CD4-positive, alpha-beta memory T cell (primary cell): ENCODE measurements at regions not wholly inside any gene's neighbourhood (a gene's known extent, or its start where the extent isn't known, plus 50 kb on each side); places are given as distances from the start of the nearest gene placed in this dataset.

Source experiments
- CTCF ChIA-PET: fragments of 350-600 bp; sonication (Branson Sonifier 250); formaldehyde crosslinking; loops from one replicate; lab custom pipeline; 2021; ENCODE audit warnings: inconsistent platforms; ENCODE audit not compliant: partially characterized antibody; lab: Charles Lee
- POLR2A ChIA-PET: fragments of 350-600 bp; sonication (Branson Sonifier 250); formaldehyde crosslinking; loops from one replicate; lab custom pipeline; 2021; ENCODE audit not compliant: partially characterized antibody; lab: Charles Lee
- DNase-seq, 5 donors: peaks; one replicate each; pipeline versions ENCODE4 v3.0.0 to v3.0.0-alpha.2; 2020 to 2022; ENCODE audit warnings: mixed read lengths in 1 of 5
- H3K27ac ChIP-seq: one replicate; pipeline ENCODE4 v1.7.0; 2013; ENCODE audit warnings: low read depth, low read length
- H3K27me3 ChIP-seq: 2 replicates; pipeline ENCODE4 v1.7.0; 2013; ENCODE audit warnings: mild to moderate bottlenecking, low read length, moderate library complexity; ENCODE audit not compliant: insufficient read depth
- H3K36me3 ChIP-seq: 2 replicates; pipeline ENCODE4 v1.7.0; 2013; ENCODE audit warnings: mild to moderate bottlenecking, low read length, moderate library complexity; ENCODE audit not compliant: insufficient read depth
- H3K4me1 ChIP-seq: 2 replicates; pipeline ENCODE4 v1.7.0; 2013; ENCODE audit warnings: mild to moderate bottlenecking, low read length, moderate library complexity; ENCODE audit not compliant: insufficient read depth
- H3K4me3 ChIP-seq, 2 donors: one replicate each; pipeline ENCODE4 v1.7.0; 2013; ENCODE audit warnings: low read length in 2 of 2, mild to moderate bottlenecking in 1 of 2
- H3K9me3 ChIP-seq, 2 donors: one replicate each; pipeline ENCODE4 v1.7.0; 2013; ENCODE audit warnings: low read length in 2 of 2, control low read depth in 1 of 2; ENCODE audit not compliant: control insufficient read depth in 1 of 2
- H3K27ac Mint-ChIP-seq, 7 donors: one replicate each; pipeline ENCODE4 v1.8.0; 2020 to 2021; ENCODE audit warnings: mixed read lengths in 7 of 7, mild to moderate bottlenecking in 6 of 7, inconsistent platforms in 3 of 7, moderate library complexity in 3 of 7
- H3K27me3 Mint-ChIP-seq, 2 donors: one replicate each; pipeline ENCODE4 v1.8.0; 2020 to 2021; ENCODE audit warnings: mixed read lengths in 2 of 2
- H3K36me3 Mint-ChIP-seq, 2 donors: one replicate each; pipeline ENCODE4 v1.8.0; 2020 to 2021; ENCODE audit warnings: mixed read lengths in 2 of 2, inconsistent platforms in 1 of 2, mild to moderate bottlenecking in 1 of 2
- H3K4me1 Mint-ChIP-seq, 4 donors: one replicate each; pipeline ENCODE4 v1.8.0; 2020 to 2021; ENCODE audit warnings: mixed read lengths in 4 of 4, mild to moderate bottlenecking in 1 of 4
- H3K4me3 Mint-ChIP-seq, 8 donors: one replicate each; pipeline ENCODE4 v1.8.0; 2020 to 2021; ENCODE audit warnings: mixed read lengths in 8 of 8, mild to moderate bottlenecking in 7 of 8, moderate library complexity in 6 of 8, inconsistent platforms in 3 of 8
- H3K9me3 Mint-ChIP-seq, 8 donors: one replicate each; pipeline ENCODE4 v1.8.0; 2020 to 2021; ENCODE audit warnings: mixed read lengths in 8 of 8, mild to moderate bottlenecking in 5 of 8, inconsistent platforms in 3 of 8, moderate library complexity in 1 of 8
- intact Hi-C: fragments of 100-400 bp; cut with micrococcal nuclease; formaldehyde crosslinking; loops from one replicate; pipeline ENCODE4 v1.15.1; 2023

DNA sequence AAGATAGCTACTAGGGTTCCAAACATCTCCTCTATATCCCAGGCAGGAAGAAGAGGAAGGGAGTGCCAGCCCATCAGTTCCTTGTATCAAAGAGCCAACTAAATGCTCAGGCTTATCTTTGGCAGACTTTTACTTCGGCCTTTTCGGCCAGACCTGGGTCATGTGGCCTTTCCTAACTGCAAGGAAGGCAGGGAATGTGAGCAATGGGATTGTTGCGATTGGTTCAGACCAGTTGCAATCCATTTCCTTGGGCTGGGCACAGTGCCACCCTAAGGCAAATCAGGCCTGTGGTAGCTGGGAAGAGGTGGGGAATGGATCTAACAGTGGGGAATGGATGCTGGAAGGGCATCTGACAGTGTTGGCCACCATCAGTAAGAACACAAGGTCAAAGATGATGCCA is 109.9 kb downstream of the RPS24 start:
- H3K36me3 ChIP-seq = no peaks in the 10 kb centered on the region
- no peaks in the 10 kb centered on the region for H3K9me3 ChIP-seq
- H3K27me3 ChIP-seq = no peaks in the 10 kb centered on the region
- POLR2A ChIA-PET = no interaction called here
- Mint-ChIP-seq H3K4me3 (no peak overlapping the region), H3K27me3 (peaks cover 5 to 25% of the 10 kb centered on the region in 2 donors), H3K36me3 (no peaks in the 10 kb centered on the region), H3K27ac (no peak overlapping the region), H3K4me1 (no peaks in the 10 kb centered on the region), H3K9me3 (peaks cover 0 to 3% (median 0%) of the 10 kb centered on the region in 8 donors)
- no peak overlapping the region for H3K4me3 ChIP-seq
- no peak overlapping the region for H3K27ac ChIP-seq
- intact Hi-C loops = no loop called here
- CTCF ChIA-PET = no interaction called here
- H3K4me1 ChIP-seq = no peaks in the 10 kb centered on the region
- DNase-seq = no peak

DNA sequence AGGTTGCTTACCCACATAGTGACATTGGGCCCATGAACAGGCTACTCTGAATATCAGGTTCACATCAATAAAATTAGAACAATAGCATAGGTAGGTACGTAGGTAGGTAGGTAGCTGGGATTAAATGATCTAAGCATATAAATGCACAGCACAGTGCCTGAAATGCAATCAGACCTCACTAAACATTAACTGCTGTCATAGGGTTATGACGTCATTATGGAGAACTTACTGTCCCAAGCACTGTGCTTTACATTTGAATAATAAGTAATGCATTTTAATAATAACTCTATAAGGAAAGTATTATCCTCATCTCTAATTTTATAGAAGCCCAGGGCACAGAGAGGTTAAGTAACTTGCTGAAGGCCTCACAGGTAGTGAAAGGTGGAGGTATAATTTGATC is 112.5 kb downstream of the RPS24 start:
- Histone ChIP-seq H3K27me3 (no peaks in the 10 kb centered on the region), H3K9me3 (no peaks in the 10 kb centered on the region), H3K36me3 (no peaks in the 10 kb centered on the region), H3K4me1 (no peaks in the 10 kb centered on the region), H3K27ac (no peak overlapping the region), H3K4me3 (no peak overlapping the region)
- no peaks in the 10 kb centered on the region for H3K4me1 Mint-ChIP-seq
- no peak overlapping the region for H3K27ac Mint-ChIP-seq
- H3K4me3 Mint-ChIP-seq = no peak overlapping the region
- no peak for DNase-seq
- intact Hi-C loops = no loop called here
- H3K9me3 Mint-ChIP-seq = peaks cover 0 to 3% (median 0%) of the 10 kb centered on the region in 8 donors
- peaks cover 0 to 20% of the 10 kb centered on the region in 2 donors for H3K27me3 Mint-ChIP-seq
- CTCF ChIA-PET = no interaction called here
- H3K36me3 Mint-ChIP-seq = no peaks in the 10 kb centered on the region
- POLR2A ChIA-PET = no interaction called here

DNA sequence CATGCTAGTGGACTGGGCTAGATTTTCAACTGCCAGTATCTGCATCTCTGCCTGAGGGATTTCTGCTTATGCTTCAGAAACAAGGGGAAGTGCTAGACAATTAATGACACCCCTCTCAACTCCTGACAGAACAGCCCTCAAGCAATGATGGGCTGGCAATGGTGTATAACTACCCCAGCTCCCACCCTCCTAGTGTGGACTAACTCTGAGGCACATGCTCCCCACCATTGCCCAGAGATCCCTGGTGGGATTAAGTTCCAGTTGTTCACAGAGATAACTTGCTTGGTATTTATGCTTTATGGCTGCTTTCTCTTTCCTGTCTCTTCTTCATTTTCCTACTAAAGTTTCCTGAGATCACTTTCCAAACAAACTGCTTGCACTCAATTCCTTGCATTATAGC is 113.5 kb downstream of the RPS24 start:
- Histone ChIP-seq H3K4me3 (no peak overlapping the region), H3K9me3 (no peaks in the 10 kb centered on the region), H3K27ac (no peak overlapping the region), H3K27me3 (no peaks in the 10 kb centered on the region), H3K4me1 (no peaks in the 10 kb centered on the region), H3K36me3 (no peaks in the 10 kb centered on the region)
- H3K36me3 Mint-ChIP-seq = no peaks in the 10 kb centered on the region
- no peak overlapping the region for H3K27ac Mint-ChIP-seq
- ChIA-PET CTCF (no interaction called here), POLR2A (no interaction called here)
- intact Hi-C loops = no loop called here
- no peaks in the 10 kb centered on the region for H3K4me1 Mint-ChIP-seq
- peaks cover 0 to 15% of the 10 kb centered on the region in 2 donors for H3K27me3 Mint-ChIP-seq
- peaks cover 0 to 3% (median 0%) of the 10 kb centered on the region in 8 donors for H3K9me3 Mint-ChIP-seq
- H3K4me3 Mint-ChIP-seq = no peak overlapping the region
- DNase-seq = no peak

DNA sequence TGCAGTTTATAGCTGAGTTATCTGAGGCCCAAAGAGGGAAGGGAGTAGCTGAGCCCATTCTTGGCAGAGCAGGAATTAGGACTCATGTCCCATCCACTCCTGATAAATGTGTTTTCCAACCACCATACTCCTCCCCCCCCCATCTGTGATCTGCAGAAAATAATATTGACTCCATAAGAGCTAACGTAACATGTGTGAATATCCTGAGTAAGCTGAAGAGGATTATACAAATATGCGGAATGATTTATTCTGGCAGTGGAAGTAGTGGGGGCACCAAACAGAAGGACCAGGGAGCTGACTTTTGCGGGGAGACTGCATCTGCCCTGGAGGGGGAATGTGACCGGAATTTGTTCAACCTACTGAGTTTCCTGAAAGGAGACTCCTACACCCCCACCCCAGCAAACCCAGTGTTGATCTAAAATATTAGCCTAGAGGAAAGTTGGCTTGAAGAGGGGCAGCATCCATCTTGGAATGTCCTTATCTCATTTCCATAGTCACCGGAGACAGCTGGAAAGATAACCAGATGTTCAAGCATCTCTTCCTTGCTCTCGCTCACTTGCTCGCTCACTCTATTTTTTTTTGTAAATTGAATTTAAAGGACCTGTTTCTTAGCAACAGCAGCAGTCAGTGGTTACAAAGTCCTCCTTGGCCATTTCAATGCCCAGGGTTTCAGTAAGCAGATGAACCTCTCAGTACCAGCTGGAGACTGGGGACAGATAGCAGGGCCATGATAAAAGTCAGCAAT is 114.7 kb downstream of the RPS24 start:
- no peaks in the 10 kb centered on the region for H3K4me1 ChIP-seq
- Mint-ChIP-seq H3K36me3 (no peaks in the 10 kb centered on the region), H3K27me3 (peaks cover 0 to 8% of the 10 kb centered on the region in 2 donors), H3K4me1 (no peaks in the 10 kb centered on the region), H3K4me3 (no peak overlapping the region), H3K27ac (no peak overlapping the region), H3K9me3 (peaks cover 0 to 1% (median 0%) of the 10 kb centered on the region in 8 donors)
- no peaks in the 10 kb centered on the region for H3K9me3 ChIP-seq
- POLR2A ChIA-PET = no interaction called here
- H3K4me3 ChIP-seq = no peak overlapping the region
- intact Hi-C loops = no loop called here
- H3K36me3 ChIP-seq = no peaks in the 10 kb centered on the region
- no peak for DNase-seq
- no peak overlapping the region for H3K27ac ChIP-seq
- CTCF ChIA-PET = no interaction called here
- H3K27me3 ChIP-seq = no peaks in the 10 kb centered on the region

DNA sequence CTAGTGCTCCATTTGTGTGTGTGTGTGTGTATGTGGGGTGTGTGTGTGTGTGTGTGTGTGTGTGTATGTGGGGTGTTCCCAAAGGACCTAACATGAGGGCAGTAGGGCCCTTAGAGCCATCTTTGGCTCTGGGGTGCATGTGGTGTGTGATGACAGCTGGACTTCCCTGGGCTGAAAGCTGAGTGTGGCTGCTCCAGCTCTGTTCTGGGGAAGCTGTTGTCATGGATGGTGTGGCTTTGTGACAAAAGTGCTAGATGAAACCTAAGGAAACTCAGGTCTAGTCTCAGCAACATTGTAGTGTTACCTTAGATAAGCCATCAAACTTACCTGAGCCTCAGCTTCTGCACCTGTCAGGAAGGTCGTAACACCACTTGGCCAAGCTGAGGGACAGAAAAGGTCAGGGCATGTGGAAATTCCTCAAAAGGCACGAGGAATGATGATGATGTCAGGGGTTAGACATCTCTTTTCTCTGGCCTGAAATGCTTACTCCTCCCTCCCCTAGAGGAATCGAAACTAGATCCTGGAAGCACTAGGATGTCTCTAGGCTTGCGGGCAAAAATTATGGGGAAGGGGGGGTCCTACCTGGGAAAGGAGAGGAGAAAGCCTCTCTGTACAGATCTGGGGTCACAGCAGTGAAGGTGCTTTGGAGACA is 115.4 kb downstream of the RPS24 start:
- Histone ChIP-seq H3K27me3 (no peaks in the 10 kb centered on the region), H3K27ac (no peak overlapping the region), H3K9me3 (no peaks in the 10 kb centered on the region), H3K36me3 (no peaks in the 10 kb centered on the region), H3K4me3 (no peak overlapping the region), H3K4me1 (no peaks in the 10 kb centered on the region)
- H3K4me3 Mint-ChIP-seq = no peak overlapping the region
- POLR2A ChIA-PET = no interaction called here
- H3K9me3 Mint-ChIP-seq = peaks cover 0 to 1% (median 0%) of the 10 kb centered on the region in 8 donors
- CTCF ChIA-PET = no interaction called here
- H3K27me3 Mint-ChIP-seq = peaks cover 0 to 2% of the 10 kb centered on the region in 2 donors
- H3K27ac Mint-ChIP-seq = no peak overlapping the region
- DNase-seq = no peak
- intact Hi-C loops = no loop called here
- H3K4me1 Mint-ChIP-seq = no peaks in the 10 kb centered on the region
- no peaks in the 10 kb centered on the region for H3K36me3 Mint-ChIP-seq

DNA sequence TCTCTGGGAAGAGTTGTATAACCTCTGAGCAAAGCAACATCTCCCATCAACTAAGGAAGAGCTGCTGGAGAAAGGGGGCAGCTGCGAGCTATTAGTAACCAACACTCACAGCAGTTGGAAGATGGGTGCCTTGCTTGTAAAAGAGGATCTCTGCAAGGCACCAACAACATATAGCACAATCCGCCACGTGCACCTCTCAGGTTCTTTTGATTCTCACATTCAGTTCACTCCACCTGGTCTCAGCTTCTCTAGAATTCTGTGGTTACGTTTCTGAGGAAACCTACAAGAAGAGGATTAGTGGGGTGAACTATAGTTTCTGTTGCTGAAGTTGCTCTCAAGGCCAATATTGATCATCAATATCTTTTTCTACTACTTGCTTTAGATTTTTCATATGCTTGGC is 117.1 kb downstream of the RPS24 start:
- Mint-ChIP-seq H3K4me1 (no peaks in the 10 kb centered on the region), H3K4me3 (no peak overlapping the region), H3K9me3 (no peaks in the 10 kb centered on the region), H3K36me3 (no peaks in the 10 kb centered on the region), H3K27me3 (no peaks in the 10 kb centered on the region), H3K27ac (no peak overlapping the region)
- no peaks in the 10 kb centered on the region for H3K4me1 ChIP-seq
- H3K27ac ChIP-seq = no peak overlapping the region
- ChIA-PET CTCF (no interaction called here), POLR2A (no interaction called here)
- no peaks in the 10 kb centered on the region for H3K36me3 ChIP-seq
- no peak overlapping the region for H3K4me3 ChIP-seq
- intact Hi-C loops = no loop called here
- H3K9me3 ChIP-seq = no peaks in the 10 kb centered on the region
- H3K27me3 ChIP-seq = no peaks in the 10 kb centered on the region
- DNase-seq = no peak

DNA sequence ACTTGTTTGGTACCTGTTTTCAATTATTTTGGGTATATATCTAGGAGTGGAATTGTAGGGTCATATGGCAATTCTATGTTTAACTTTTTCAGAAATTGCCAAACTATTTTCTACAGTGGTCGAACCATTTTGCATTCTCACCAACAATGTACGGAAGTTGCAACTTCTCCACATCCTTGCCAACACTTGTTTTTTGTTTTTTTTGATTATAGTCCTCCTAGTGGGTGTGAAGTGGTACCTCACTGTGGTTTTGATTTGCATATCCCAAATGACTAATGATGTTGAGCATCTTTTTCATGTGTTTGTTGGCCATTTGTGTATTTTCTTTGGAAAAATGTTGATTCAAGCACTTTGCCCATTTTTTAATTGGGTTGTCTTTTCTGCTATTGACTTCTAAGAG is 122.1 kb downstream of the RPS24 start:
- CTCF ChIA-PET = no interaction called here
- H3K36me3 ChIP-seq = no peaks in the 10 kb centered on the region
- H3K27me3 ChIP-seq = no peaks in the 10 kb centered on the region
- POLR2A ChIA-PET = no interaction called here
- DNase-seq = no peak
- peaks cover 4 to 11% of the 10 kb centered on the region in 2 donors for H3K27me3 Mint-ChIP-seq
- H3K4me1 ChIP-seq = no peaks in the 10 kb centered on the region
- intact Hi-C loops = no loop called here
- H3K27ac ChIP-seq = no peak overlapping the region
- no peaks in the 10 kb centered on the region for H3K36me3 Mint-ChIP-seq
- H3K4me3 ChIP-seq = no peak overlapping the region
- no peaks in the 10 kb centered on the region for H3K9me3 ChIP-seq
- H3K4me1 Mint-ChIP-seq = no peaks in the 10 kb centered on the region
- peaks cover 0 to 3% (median 0%) of the 10 kb centered on the region in 8 donors for H3K9me3 Mint-ChIP-seq
- H3K4me3 Mint-ChIP-seq = no peak overlapping the region
- H3K27ac Mint-ChIP-seq = no peak overlapping the region
